ENCODE measurements at regions not wholly inside any gene's neighbourhood (a gene's known extent, or its start where the extent isn't known, plus 50 kb on each side); places are given as distances from the start of the nearest gene placed in this dataset.

GRCh38 chr3:150180334-150180733 lies 209.6 kb upstream of the PFN2 start:
- H3K36me3 ChIP-seq (ENCODE audit: insufficient read depth): no peaks in the 10 kb centered on the region
- TF ChIP-seq CTCF (conservative IDR thresholded peaks at IDR 0.05; ENCODE audit: low read depth, low read length): no peak
- H3K4me3 ChIP-seq (IDR thresholded peaks at IDR 0.05; ENCODE audit: insufficient read depth, low read depth, low read length): no peak overlapping the region
- no peaks in the 10 kb centered on the region for H3K79me2 ChIP-seq (ENCODE audit: insufficient read depth, low read depth)
- H2AFZ ChIP-seq (ENCODE audit: low read depth): no peak overlapping the region
- no peak overlapping the region for H3K27ac ChIP-seq
- no peaks in the 10 kb centered on the region for H3K4me1 ChIP-seq (ENCODE audit: low read depth, poor library complexity, severe bottlenecking)
- no peaks in the 10 kb centered on the region for H4K20me1 ChIP-seq (ENCODE audit: insufficient read depth)
- H3K4me2 ChIP-seq: no peak overlapping the region
- no peak overlapping the region for H3K9ac ChIP-seq
- no peaks in the 10 kb centered on the region for H3K27me3 ChIP-seq (ENCODE audit: insufficient read depth, low read depth)

- TF ChIP-seq CTCF (conservative IDR thresholded peaks at IDR 0.05; ENCODE audit: low read depth, low read length): no peak
Observed at GRCh38 chr3:150179330-150179729, 208.6 kb upstream of the PFN2 start.

GRCh38 chr3:150177673-150178381 lies 207.1 kb upstream of the PFN2 start:
- no peaks in the 10 kb centered on the region for H3K27me3 ChIP-seq (ENCODE audit: insufficient read depth, low read depth)
- H3K36me3 ChIP-seq (ENCODE audit: insufficient read depth): no peaks in the 10 kb centered on the region
- H4K20me1 ChIP-seq (ENCODE audit: insufficient read depth): no peaks in the 10 kb centered on the region
- no peak overlapping the region for H3K27ac ChIP-seq
- no peak overlapping the region for H3K4me2 ChIP-seq
- no peak overlapping the region for H3K4me3 ChIP-seq (IDR thresholded peaks at IDR 0.05; ENCODE audit: insufficient read depth, low read depth, low read length)
- H3K9ac ChIP-seq: no peak overlapping the region
- peaks cover 18% of the 10 kb centered on the region for H3K4me1 ChIP-seq (ENCODE audit: low read depth, poor library complexity, severe bottlenecking)
- no peak for TF ChIP-seq CTCF (conservative IDR thresholded peaks at IDR 0.05; ENCODE audit: low read depth, low read length)
- no peak overlapping the region for H2AFZ ChIP-seq (ENCODE audit: low read depth)
- no peaks in the 10 kb centered on the region for H3K79me2 ChIP-seq (ENCODE audit: insufficient read depth, low read depth)

More at GRCh38 chr3:150179330-150179729, 208.6 kb upstream of the PFN2 start:
- no peak overlapping the region for H3K4me3 ChIP-seq (IDR thresholded peaks at IDR 0.05; ENCODE audit: insufficient read depth, low read depth, low read length)
- H3K4me1 ChIP-seq (ENCODE audit: low read depth, poor library complexity, severe bottlenecking): peaks cover 3% of the 10 kb centered on the region
- H3K27ac ChIP-seq: no peak overlapping the region
- H3K27me3 ChIP-seq (ENCODE audit: insufficient read depth, low read depth): no peaks in the 10 kb centered on the region
- no peaks in the 10 kb centered on the region for H3K79me2 ChIP-seq (ENCODE audit: insufficient read depth, low read depth)
- no peak overlapping the region for H2AFZ ChIP-seq (ENCODE audit: low read depth)
- H3K9ac ChIP-seq: no peak overlapping the region
- no peak overlapping the region for H3K4me2 ChIP-seq
- H4K20me1 ChIP-seq (ENCODE audit: insufficient read depth): no peaks in the 10 kb centered on the region
- H3K36me3 ChIP-seq (ENCODE audit: insufficient read depth): no peaks in the 10 kb centered on the region

- no peak overlapping the region for H2AFZ ChIP-seq (ENCODE audit: low read depth)
- H3K27me3 ChIP-seq (ENCODE audit: insufficient read depth, low read depth): no peaks in the 10 kb centered on the region
- H3K79me2 ChIP-seq (ENCODE audit: insufficient read depth, low read depth): no peaks in the 10 kb centered on the region
- no peaks in the 10 kb centered on the region for H3K36me3 ChIP-seq (ENCODE audit: insufficient read depth)
- peaks cover 52% of the 10 kb centered on the region for H3K4me1 ChIP-seq (ENCODE audit: low read depth, poor library complexity, severe bottlenecking)
- H3K4me3 ChIP-seq (IDR thresholded peaks at IDR 0.05; ENCODE audit: insufficient read depth, low read depth, low read length): no peak overlapping the region
- no peak overlapping the region for H3K9ac ChIP-seq
- TF ChIP-seq CTCF (conservative IDR thresholded peaks at IDR 0.05; ENCODE audit: low read depth, low read length): no peak
- H3K4me2 ChIP-seq: no peak overlapping the region; the same call in 1 of the 2 replicates
- no peaks in the 10 kb centered on the region for H4K20me1 ChIP-seq (ENCODE audit: insufficient read depth)
- no peak overlapping the region for H3K27ac ChIP-seq
Observed at GRCh38 chr3:150174179-150174578, 203.5 kb upstream of the PFN2 start.

Data from KMS-11 (cell line).